ENCODE measurements at regions not wholly inside any gene's neighbourhood (a gene's known extent, or its start where the extent isn't known, plus 50 kb on each side); places are given as distances from the start of the nearest gene placed in this dataset.
A peak's percentile ranks its signal among the peaks of the same experiment; 100 is the strongest.

DNA sequence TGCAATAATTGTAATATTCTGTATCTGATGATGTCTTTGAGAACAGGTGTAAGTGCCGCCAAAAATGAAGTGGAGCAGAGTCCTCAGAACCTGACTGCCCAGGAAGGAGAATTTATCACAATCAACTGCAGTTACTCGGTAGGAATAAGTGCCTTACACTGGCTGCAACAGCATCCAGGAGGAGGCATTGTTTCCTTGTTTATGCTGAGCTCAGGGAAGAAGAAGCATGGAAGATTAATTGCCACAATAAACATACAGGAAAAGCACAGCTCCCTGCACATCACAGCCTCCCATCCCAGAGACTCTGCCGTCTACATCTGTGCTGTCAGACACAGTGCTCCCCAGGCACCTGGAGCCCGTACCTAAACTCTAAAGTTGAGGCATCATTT is 268.7 kb downstream of the DAD1 start:
- Histone ChIP-seq H3K27me3 (replicated peaks; ENCODE audit: insufficient read depth) (peaks cover 41% of the 10 kb centered on the region), H3K4me1 (ENCODE audit: insufficient read depth) (no peaks in the 10 kb centered on the region), H4K20me1 (ENCODE audit: insufficient read depth) (no peaks in the 10 kb centered on the region), H3F3A (ENCODE audit: insufficient read depth) (no peaks in the 10 kb centered on the region), H3K4me3 (no peak overlapping the region), H3K9me3 (ENCODE audit: low read depth) (no peaks in the 10 kb centered on the region), H3K36me3 (ENCODE audit: low read depth) (no peaks in the 10 kb centered on the region), H3K9ac (no peak overlapping the region), H2AFZ (no peak overlapping the region), H3K79me2 (ENCODE audit: insufficient read depth) (no peaks in the 10 kb centered on the region), H3K4me2 (ENCODE audit: unreplicated experiment) (no peak overlapping the region), H3K9me2 (ENCODE audit: insufficient read depth) (no peaks in the 10 kb centered on the region), H3K27ac (no peak overlapping the region)
- WGBS, 2 experiments (ENCODE audit: low coverage in 1 of 2, low lambda C conversion rate in 2 of 2, missing lambda C conversion rate in 2 of 2) = 25 to 27% methylated on average over 4 of the region's 4 CpGs
- DNase-seq = no peak
- in situ Hi-C loops (cut with MboI) = loop anchor here (10.0 kb wide), 1 partner anchor 54 kb away; no protein-coding TSS in a partner anchor
- TF ChIP-seq EZH2phosphoT487 (IDR thresholded peaks at IDR 0.05; ENCODE audit: insufficient read depth, low read depth) (no peak), EZH2 (IDR thresholded peaks at IDR 0.05; ENCODE audit: insufficient read depth, poor library complexity, severe bottlenecking) (no peak)

DNA sequence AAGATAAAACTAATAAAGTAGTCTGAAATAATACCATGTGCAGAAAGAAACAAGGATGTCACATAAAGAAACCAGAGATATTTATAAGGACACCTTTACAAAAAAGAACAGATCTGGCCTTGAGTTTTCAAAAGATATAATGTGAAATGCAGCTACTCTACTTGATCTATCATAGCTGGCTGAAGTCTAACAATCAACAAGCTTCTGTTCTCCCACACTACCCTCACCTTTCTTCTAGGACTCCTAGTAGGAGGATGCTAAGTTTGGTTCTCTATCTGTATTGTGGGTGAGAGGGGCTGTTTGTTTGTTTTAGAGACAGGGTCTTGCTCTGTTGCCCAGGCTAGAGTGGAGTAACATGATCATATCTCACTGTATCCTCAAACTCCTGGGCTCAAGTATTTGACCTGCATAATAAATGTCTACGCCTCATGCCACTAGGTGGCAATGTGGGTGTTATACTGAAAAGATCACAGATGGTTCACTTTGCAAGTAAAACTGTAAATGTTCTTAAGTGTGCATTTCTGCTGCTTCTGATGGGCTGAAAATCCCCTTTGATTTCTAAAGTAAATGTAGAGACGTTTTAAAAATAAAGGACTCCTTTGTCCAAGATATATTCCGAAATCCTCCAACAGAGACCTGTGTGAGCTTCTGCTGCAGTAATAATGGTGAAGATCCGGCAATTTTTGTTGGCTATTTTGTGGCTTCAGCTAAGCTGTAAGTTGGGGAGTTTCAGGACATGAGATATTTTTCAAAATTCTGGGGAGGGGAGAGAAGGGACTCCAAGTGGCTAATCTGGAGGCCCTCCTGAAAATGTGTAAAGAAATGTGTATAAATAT is 269.3 kb downstream of the DAD1 start:
- H3K9ac ChIP-seq = no peak overlapping the region
- H3K9me2 ChIP-seq (ENCODE audit: insufficient read depth) = no peaks in the 10 kb centered on the region
- no peaks in the 10 kb centered on the region for H4K20me1 ChIP-seq (ENCODE audit: insufficient read depth)
- H3K27ac ChIP-seq = no peak overlapping the region
- no peaks in the 10 kb centered on the region for H3K4me1 ChIP-seq (ENCODE audit: insufficient read depth)
- in situ Hi-C loops (cut with MboI) = loop anchor here (10.0 kb wide), 1 partner anchor 55 kb away; no protein-coding TSS in a partner anchor
- H3K4me3 ChIP-seq = no peak overlapping the region
- 31 to 42% methylated on average over 4 of the region's 4 CpGs for WGBS, 2 experiments (ENCODE audit: low coverage in 1 of 2, low lambda C conversion rate in 2 of 2, missing lambda C conversion rate in 2 of 2)
- H3F3A ChIP-seq (ENCODE audit: insufficient read depth) = no peaks in the 10 kb centered on the region
- TF ChIP-seq EZH2phosphoT487 (IDR thresholded peaks at IDR 0.05; ENCODE audit: insufficient read depth, low read depth) (no peak), EZH2 (IDR thresholded peaks at IDR 0.05; ENCODE audit: insufficient read depth, poor library complexity, severe bottlenecking) (no peak)
- no peak overlapping the region for H3K4me2 ChIP-seq (ENCODE audit: unreplicated experiment)
- no peaks in the 10 kb centered on the region for H3K36me3 ChIP-seq (ENCODE audit: low read depth)
- no peaks in the 10 kb centered on the region for H3K9me3 ChIP-seq (ENCODE audit: low read depth)
- peak; percentile 68 for DNase-seq
- H3K79me2 ChIP-seq (ENCODE audit: insufficient read depth) = no peaks in the 10 kb centered on the region
- H3K27me3 ChIP-seq (replicated peaks; ENCODE audit: insufficient read depth) = peaks cover 41% of the 10 kb centered on the region
- H2AFZ ChIP-seq = no peak overlapping the region

DNA sequence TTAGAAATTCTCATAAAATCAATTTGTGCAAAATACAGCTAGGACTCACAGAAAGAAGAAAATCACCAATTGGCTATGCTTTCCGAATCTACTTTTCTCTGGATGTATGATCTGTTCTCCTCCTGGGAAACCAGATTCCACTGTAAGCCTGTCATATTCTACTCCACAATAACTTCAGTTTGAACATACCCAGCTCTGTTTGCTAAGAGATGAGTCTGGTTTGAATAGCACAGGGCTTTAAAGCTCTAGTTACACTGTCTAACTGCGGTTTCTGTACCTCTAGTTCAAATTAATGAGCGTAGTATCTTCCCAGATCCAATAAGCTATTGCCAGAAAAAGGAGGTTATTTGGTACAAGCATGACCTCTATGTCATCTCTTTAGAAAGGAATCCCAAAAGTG is 270.1 kb downstream of the DAD1 start:
- H3F3A ChIP-seq (ENCODE audit: insufficient read depth) = no peaks in the 10 kb centered on the region
- H3K4me3 ChIP-seq = no peak overlapping the region
- peaks cover 41% of the 10 kb centered on the region for H3K27me3 ChIP-seq (replicated peaks; ENCODE audit: insufficient read depth)
- H3K9me2 ChIP-seq (ENCODE audit: insufficient read depth) = no peaks in the 10 kb centered on the region
- no peak overlapping the region for H2AFZ ChIP-seq
- no peaks in the 10 kb centered on the region for H4K20me1 ChIP-seq (ENCODE audit: insufficient read depth)
- no peaks in the 10 kb centered on the region for H3K36me3 ChIP-seq (ENCODE audit: low read depth)
- TF ChIP-seq EZH2 (IDR thresholded peaks at IDR 0.05; ENCODE audit: insufficient read depth, poor library complexity, severe bottlenecking) = no peak
- no peak for TF ChIP-seq EZH2phosphoT487 (IDR thresholded peaks at IDR 0.05; ENCODE audit: insufficient read depth, low read depth)
- H3K4me2 ChIP-seq (ENCODE audit: unreplicated experiment) = no peak overlapping the region
- H3K27ac ChIP-seq = no peak overlapping the region
- in situ Hi-C loops (cut with MboI) = no loop called here
- H3K79me2 ChIP-seq (ENCODE audit: insufficient read depth) = no peaks in the 10 kb centered on the region
- H3K4me1 ChIP-seq (ENCODE audit: insufficient read depth) = no peaks in the 10 kb centered on the region
- WGBS, 2 experiments (ENCODE audit: low coverage in 1 of 2, low lambda C conversion rate in 2 of 2, missing lambda C conversion rate in 2 of 2) = 13 to 14% methylated on average over 3 of the region's 3 CpGs
- H3K9me3 ChIP-seq (ENCODE audit: low read depth) = no peaks in the 10 kb centered on the region
- no peak for DNase-seq
- no peak overlapping the region for H3K9ac ChIP-seq

DNA sequence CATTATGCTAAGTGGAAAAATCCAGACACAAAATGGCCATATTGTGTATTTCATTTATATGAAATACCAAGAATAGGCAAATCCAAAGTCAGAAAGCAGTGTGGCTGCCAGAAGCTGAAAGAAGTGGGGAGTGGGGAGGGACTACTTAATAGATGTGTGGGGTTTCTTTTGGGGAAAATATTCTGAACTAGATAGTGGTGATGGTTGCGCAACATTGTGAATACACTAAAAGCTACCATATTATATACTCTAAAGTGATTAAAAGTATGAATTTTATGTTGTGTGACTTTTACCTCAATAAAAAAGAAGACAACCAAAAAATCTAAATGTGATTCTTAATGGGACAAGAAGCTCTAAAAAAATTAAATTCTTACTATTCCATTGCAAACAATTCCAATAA is 272.6 kb downstream of the DAD1 start:
- no peaks in the 10 kb centered on the region for H3K9me3 ChIP-seq (ENCODE audit: low read depth)
- H3K4me3 ChIP-seq = no peak overlapping the region
- no peaks in the 10 kb centered on the region for H4K20me1 ChIP-seq (ENCODE audit: insufficient read depth)
- no peaks in the 10 kb centered on the region for H3F3A ChIP-seq (ENCODE audit: insufficient read depth)
- in situ Hi-C loops (cut with MboI) = no loop called here
- no peak overlapping the region for H3K4me2 ChIP-seq (ENCODE audit: unreplicated experiment)
- H2AFZ ChIP-seq = no peak overlapping the region
- no peaks in the 10 kb centered on the region for H3K4me1 ChIP-seq (ENCODE audit: insufficient read depth)
- no peak for DNase-seq
- no peaks in the 10 kb centered on the region for H3K9me2 ChIP-seq (ENCODE audit: insufficient read depth)
- H3K9ac ChIP-seq = no peak overlapping the region
- H3K79me2 ChIP-seq (ENCODE audit: insufficient read depth) = no peaks in the 10 kb centered on the region
- H3K27me3 ChIP-seq (replicated peaks; ENCODE audit: insufficient read depth) = peaks cover 22% of the 10 kb centered on the region
- H3K36me3 ChIP-seq (ENCODE audit: low read depth) = no peaks in the 10 kb centered on the region
- WGBS, 2 experiments (ENCODE audit: low coverage in 1 of 2, low lambda C conversion rate in 2 of 2, missing lambda C conversion rate in 2 of 2) = 88 to 95% methylated on average over 1 of the region's 1 CpG
- TF ChIP-seq EZH2phosphoT487 (IDR thresholded peaks at IDR 0.05; ENCODE audit: insufficient read depth, low read depth) (no peak), EZH2 (IDR thresholded peaks at IDR 0.05; ENCODE audit: insufficient read depth, poor library complexity, severe bottlenecking) (no peak)
- H3K27ac ChIP-seq = no peak overlapping the region

Measured in GM23248 (cell line).